Testis (tissue), 2 donors: ENCODE measurements at regions not wholly inside any gene's neighbourhood (a gene's known extent, or its start where the extent isn't known, plus 50 kb on each side); places are given as distances from the start of the nearest gene placed in this dataset.

Experiments used
- DNase-seq: peaks from one replicate; pipeline ENCODE4 v3.0.0-alpha.2; 2019
- H3K27ac ChIP-seq, 2 donors: fragments of 200-600 bp; sonication (generic); one replicate each; pipeline ENCODE4 v1.5.1; 2019
- H3K27me3 ChIP-seq: fragments of 200-600 bp; sonication (generic); one replicate; pipeline ENCODE4 v1.5.1; 2019
- H3K36me3 ChIP-seq: fragments of 200-600 bp; sonication (generic); one replicate; pipeline ENCODE4 v1.5.1; 2017; ENCODE audit warnings: low read depth; ENCODE audit errors: missing control alignments
- H3K4me1 ChIP-seq: fragments of 200-600 bp; sonication (generic); one replicate; pipeline ENCODE4 v1.5.1; 2019
- H3K4me3 ChIP-seq, 2 donors: fragments of 200-600 bp; sonication (generic); one replicate each; pipeline ENCODE4 v1.5.1; 2017 to 2019
- H3K9me3 ChIP-seq: fragments of 200-600 bp; sonication (generic); one replicate; pipeline ENCODE4 v1.5.1; 2017
- POLR2A ChIP-seq: fragments of 450-650 bp; IDR thresholded peaks from one replicate; pipeline ENCODE4 v1.6.1; 2017; ENCODE audit warnings: antibody characterized with exemption, mild to moderate bottlenecking, moderate library complexity
- WGBS, 2 donors: methylation state at CpG; one replicate each; pipeline ENCODE4 v1.1.5; 2018; 5-methylcytosine and 5-hydroxymethylcytosine counted together
- intact Hi-C: fragments of 100-400 bp; cut with DNase I; formaldehyde crosslinking; loops from one replicate; pipeline ENCODE4 v1.15.1; 2023; ENCODE audit warnings: low total_unique reads
- TF ChIP-seq, protein P1 (sequence below), 3 experiments: fragments of 450-650 bp in 2 of 3; fragments of 200-600 bp in 1 of 3; sonication (generic) in 1 of 3; IDR thresholded peaks; one replicate each; pipeline ENCODE4 v1.5.1; 2016 to 2019; ENCODE audit warnings: antibody characterized with exemption in 3 of 3, mild to moderate bottlenecking in 2 of 3, moderate library complexity in 1 of 3

DNA sequence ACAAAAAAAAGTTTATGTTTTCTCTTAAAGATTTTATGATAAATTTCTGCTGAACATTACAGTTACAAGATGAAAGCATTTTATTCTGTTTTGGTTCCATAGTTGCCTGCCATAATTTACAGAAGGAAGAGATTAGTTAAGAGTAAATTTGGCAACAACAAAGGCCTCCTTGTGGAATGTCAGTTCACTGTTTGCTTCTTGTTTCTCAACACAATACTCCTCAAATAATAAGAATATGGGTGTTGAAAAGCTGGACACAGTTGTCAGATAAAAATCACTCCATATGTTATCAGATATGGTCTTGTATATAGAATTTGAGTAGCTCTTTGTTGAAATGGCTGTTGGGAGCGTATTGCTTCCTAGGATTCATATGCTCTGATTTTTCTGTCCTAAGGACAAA is 359.5 kb downstream of the CPS1 start:
- H3K4me3 ChIP-seq, result no peak overlapping the region
- H3K4me1 ChIP-seq, result no peaks in the 10 kb centered on the region
- intact Hi-C loops, result no loop called here
- DNase-seq, result no peak
- 76 to 87% methylated on average over 1 of the region's 1 CpG for WGBS, 2 donors
- H3K27me3 ChIP-seq, result no peaks in the 10 kb centered on the region
- no peak overlapping the region for H3K27ac ChIP-seq
- H3K36me3 ChIP-seq, result no peaks in the 10 kb centered on the region
- no peak for TF ChIP-seq POLR2A
- TF ChIP-seq, protein P1, sequence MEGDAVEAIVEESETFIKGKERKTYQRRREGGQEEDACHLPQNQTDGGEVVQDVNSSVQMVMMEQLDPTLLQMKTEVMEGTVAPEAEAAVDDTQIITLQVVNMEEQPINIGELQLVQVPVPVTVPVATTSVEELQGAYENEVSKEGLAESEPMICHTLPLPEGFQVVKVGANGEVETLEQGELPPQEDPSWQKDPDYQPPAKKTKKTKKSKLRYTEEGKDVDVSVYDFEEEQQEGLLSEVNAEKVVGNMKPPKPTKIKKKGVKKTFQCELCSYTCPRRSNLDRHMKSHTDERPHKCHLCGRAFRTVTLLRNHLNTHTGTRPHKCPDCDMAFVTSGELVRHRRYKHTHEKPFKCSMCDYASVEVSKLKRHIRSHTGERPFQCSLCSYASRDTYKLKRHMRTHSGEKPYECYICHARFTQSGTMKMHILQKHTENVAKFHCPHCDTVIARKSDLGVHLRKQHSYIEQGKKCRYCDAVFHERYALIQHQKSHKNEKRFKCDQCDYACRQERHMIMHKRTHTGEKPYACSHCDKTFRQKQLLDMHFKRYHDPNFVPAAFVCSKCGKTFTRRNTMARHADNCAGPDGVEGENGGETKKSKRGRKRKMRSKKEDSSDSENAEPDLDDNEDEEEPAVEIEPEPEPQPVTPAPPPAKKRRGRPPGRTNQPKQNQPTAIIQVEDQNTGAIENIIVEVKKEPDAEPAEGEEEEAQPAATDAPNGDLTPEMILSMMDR (IDR thresholded peaks at IDR 0.05), result no peak
- no peaks in the 10 kb centered on the region for H3K9me3 ChIP-seq

DNA sequence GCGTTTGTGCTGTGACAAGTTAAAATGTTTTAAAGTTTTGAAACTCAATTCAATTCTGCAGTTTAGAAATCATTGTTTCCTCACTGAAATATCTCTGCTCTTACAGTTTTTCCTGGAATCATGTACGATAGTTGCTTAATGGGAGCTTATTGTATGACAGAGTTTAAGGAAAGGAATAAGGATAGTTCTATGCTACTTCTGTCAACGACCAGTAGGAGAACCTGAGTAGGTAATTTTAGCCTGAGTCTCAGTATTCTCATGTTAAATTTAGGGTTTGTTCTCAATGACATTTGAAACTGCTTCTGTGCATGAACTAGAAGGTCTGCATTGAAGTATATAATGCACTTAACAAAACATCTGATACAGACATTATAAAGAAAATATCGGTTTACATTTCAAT is 361.1 kb downstream of the CPS1 start:
- WGBS, 2 donors, result 59 to 66% methylated on average over 4 of the region's 4 CpGs
- H3K4me1 ChIP-seq, result no peaks in the 10 kb centered on the region
- no peak for TF ChIP-seq POLR2A
- TF ChIP-seq, protein P1 (IDR thresholded peaks at IDR 0.05), result no peak
- intact Hi-C loops, result no loop called here
- H3K36me3 ChIP-seq, result no peaks in the 10 kb centered on the region
- no peaks in the 10 kb centered on the region for H3K9me3 ChIP-seq
- no peak for DNase-seq
- H3K27ac ChIP-seq, result no peak overlapping the region
- no peaks in the 10 kb centered on the region for H3K27me3 ChIP-seq
- H3K4me3 ChIP-seq, result no peak overlapping the region

DNA sequence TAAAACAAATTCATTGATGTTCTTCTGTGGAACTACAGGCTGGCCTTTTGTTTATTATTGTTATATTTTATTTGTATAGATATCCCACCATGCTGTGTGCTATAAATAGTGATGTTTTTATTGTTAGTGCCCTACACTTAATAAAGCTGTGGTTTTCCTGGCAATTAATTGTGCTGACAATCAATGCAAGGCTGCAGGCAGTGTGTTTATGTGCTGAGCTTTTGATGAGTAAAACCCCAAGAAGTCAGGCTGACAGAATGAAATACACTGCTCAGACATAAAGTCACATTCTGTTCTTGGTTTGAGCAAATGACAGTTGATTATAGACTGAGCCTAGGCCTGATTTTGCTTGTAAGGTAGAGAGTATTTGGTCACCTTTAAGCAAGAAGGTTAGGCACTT is 362.7 kb downstream of the CPS1 start:
- no peaks in the 10 kb centered on the region for H3K4me1 ChIP-seq
- H3K27ac ChIP-seq, result no peak overlapping the region
- DNase-seq, result no peak
- intact Hi-C loops, result no loop called here
- no peaks in the 10 kb centered on the region for H3K9me3 ChIP-seq
- H3K36me3 ChIP-seq, result no peaks in the 10 kb centered on the region
- no peaks in the 10 kb centered on the region for H3K27me3 ChIP-seq
- TF ChIP-seq, protein P1 (IDR thresholded peaks at IDR 0.05), result no peak
- TF ChIP-seq POLR2A, result no peak
- no peak overlapping the region for H3K4me3 ChIP-seq

DNA sequence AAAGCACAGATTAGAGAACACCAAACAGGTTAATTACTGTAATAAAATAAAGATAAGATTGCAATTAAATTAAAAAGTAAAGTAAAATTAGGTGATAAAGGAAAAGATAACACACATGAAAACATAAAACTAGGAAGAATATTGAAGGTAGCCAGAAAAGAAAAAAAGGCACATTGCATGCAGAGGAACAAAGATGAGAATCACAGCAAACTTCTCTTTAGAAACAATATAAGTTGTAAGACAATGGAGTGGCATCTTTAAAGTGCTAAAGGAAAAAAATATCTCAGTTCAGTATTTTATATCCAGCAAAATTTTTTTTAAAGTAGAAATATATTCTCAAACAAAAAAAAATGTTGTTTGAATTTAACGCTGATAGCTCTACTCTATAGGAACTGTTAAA is 366.0 kb downstream of the CPS1 start:
- H3K4me1 ChIP-seq, result no peaks in the 10 kb centered on the region
- no peak for DNase-seq
- intact Hi-C loops, result no loop called here
- no peaks in the 10 kb centered on the region for H3K9me3 ChIP-seq
- no peaks in the 10 kb centered on the region for H3K27me3 ChIP-seq
- no peaks in the 10 kb centered on the region for H3K36me3 ChIP-seq
- no peak overlapping the region for H3K4me3 ChIP-seq
- 95% methylated on average over 1 of the region's 1 CpG for WGBS, 2 donors
- TF ChIP-seq, protein P1 (IDR thresholded peaks at IDR 0.05), result no peak
- no peak for TF ChIP-seq POLR2A
- H3K27ac ChIP-seq, result no peak overlapping the region

DNA sequence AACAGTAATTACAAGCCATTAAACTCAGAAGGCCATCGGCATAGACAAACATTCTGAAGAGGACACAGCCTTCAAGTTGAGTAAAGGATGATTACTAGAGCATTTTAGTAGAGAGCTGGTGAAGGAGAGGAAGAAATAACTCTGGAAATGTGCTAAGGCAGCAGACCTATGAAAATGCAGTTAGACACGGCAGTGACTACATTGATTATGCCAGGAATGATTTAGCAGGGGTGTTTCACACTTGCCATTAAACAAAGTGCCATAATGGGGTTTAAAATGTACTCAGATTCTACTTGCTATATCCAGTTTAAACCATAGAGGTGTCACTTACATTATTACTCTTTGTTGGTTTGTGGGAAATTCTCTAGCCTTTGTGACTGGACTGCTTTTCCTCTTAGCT is 372.3 kb downstream of the CPS1 start:
- Histone ChIP-seq H3K4me1 (no peaks in the 10 kb centered on the region), H3K27ac (no peak overlapping the region), H3K9me3 (no peaks in the 10 kb centered on the region), H3K36me3 (no peaks in the 10 kb centered on the region), H3K4me3 (no peak overlapping the region), H3K27me3 (no peaks in the 10 kb centered on the region)
- no peak for TF ChIP-seq POLR2A
- TF ChIP-seq, protein P1 (IDR thresholded peaks at IDR 0.05), result no peak
- intact Hi-C loops, result no loop called here
- DNase-seq, result no peak
- 55 to 80% methylated on average over 2 of the region's 2 CpGs for WGBS, 2 donors
